ENCODE measurements at regions not wholly inside any gene's neighbourhood (a gene's known extent, or its start where the extent isn't known, plus 50 kb on each side); places are given as distances from the start of the nearest gene placed in this dataset.
"Not testable (repeated sequence)": the region's sequence is repeated elsewhere in the genome, so short reads cannot be mapped to it uniquely, and the experiment has no call there.

- ChIA-PET CTCF (no interaction called here), POLR2A (no interaction called here)
- DNase-seq (ENCODE audit: extremely low spot score): no peak
- TF ChIP-seq SP1 (IDR thresholded peaks at IDR 0.05) (no peak), FOXK2 (IDR thresholded peaks at IDR 0.05) (no peak), BHLHE40 (IDR thresholded peaks at IDR 0.05; ENCODE audit: borderline replicate concordance) (no peak), HDGF (IDR thresholded peaks at IDR 0.05; ENCODE audit: borderline replicate concordance) (no peak), SUZ12 (IDR thresholded peaks at IDR 0.05) (no peak), L3MBTL2 (conservative IDR thresholded peaks at IDR 0.05) (no peak), FOXA1 (IDR thresholded peaks at IDR 0.05) (no peak), PKNOX1 (IDR thresholded peaks at IDR 0.05) (no peak), ZNF384 (IDR thresholded peaks at IDR 0.05) (no peak), FOXM1 (IDR thresholded peaks at IDR 0.05; ENCODE audit: borderline replicate concordance) (no peak), NFRKB (IDR thresholded peaks at IDR 0.05) (no peak), ARNT (IDR thresholded peaks at IDR 0.05) (no peak), ELF4 (IDR thresholded peaks at IDR 0.05) (no peak), TARDBP (IDR thresholded peaks at IDR 0.05) (no peak), CTBP1 (IDR thresholded peaks at IDR 0.05; ENCODE audit: borderline replicate concordance) (no peak), LEF1 (IDR thresholded peaks at IDR 0.05; ENCODE audit: borderline replicate concordance) (no peak)
Measured at GRCh38 chr2:22134421-22134820, 1010.7 kb downstream of the TDRD15 start.

DNA sequence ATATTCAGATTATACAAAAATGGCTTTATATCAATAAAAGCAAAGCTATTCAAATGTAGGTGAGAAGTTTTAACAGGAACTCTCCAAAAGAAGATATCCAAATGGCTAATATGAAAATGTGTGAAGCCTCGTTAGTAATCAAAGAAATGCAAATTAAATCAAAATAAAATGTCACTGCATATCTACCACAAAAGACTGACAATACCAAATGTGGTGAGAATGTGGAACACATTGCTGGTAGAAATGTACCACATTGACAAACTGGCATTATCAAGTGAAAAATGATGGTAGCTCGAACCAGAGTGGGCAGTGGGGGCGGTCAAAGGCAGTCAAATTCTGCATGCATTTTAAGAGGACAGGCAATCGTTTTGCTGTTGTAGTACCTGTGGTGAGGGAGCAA, 1012.7 kb downstream of the TDRD15 start:
- POLR2A ChIA-PET: no interaction called here

GRCh38 chr2:22143840-22144239, 1020.1 kb downstream of the TDRD15 start:
- TF ChIP-seq PKNOX1 (IDR thresholded peaks at IDR 0.05) (no peak), ZNF384 (IDR thresholded peaks at IDR 0.05) (no peak), BHLHE40 (IDR thresholded peaks at IDR 0.05; ENCODE audit: borderline replicate concordance) (no peak)
- DNase-seq (ENCODE audit: extremely low spot score): no peak
- CTCF ChIA-PET: no interaction called here
- POLR2A ChIA-PET: no interaction called here

More for the DNA sequence above, 1012.7 kb downstream of the TDRD15 start:
- no peak for DNase-seq (ENCODE audit: extremely low spot score)
- TF ChIP-seq HDGF (IDR thresholded peaks at IDR 0.05; ENCODE audit: borderline replicate concordance) (no peak), FOXA1 (IDR thresholded peaks at IDR 0.05) (no peak), L3MBTL2 (conservative IDR thresholded peaks at IDR 0.05) (no peak), FOXM1 (IDR thresholded peaks at IDR 0.05; ENCODE audit: borderline replicate concordance) (no peak), TARDBP (IDR thresholded peaks at IDR 0.05) (no peak), SP1 (IDR thresholded peaks at IDR 0.05) (no peak), ZNF384 (IDR thresholded peaks at IDR 0.05) (no peak), FOXK2 (IDR thresholded peaks at IDR 0.05) (no peak), CTBP1 (IDR thresholded peaks at IDR 0.05; ENCODE audit: borderline replicate concordance) (no peak)
- CTCF ChIA-PET: no interaction called here

GRCh38 chr2:22153931-22154613, 1030.3 kb downstream of the TDRD15 start:
- POLR2A ChIA-PET: no interaction called here
- TF ChIP-seq ELF4 (IDR thresholded peaks at IDR 0.05) (no peak), ARNT (IDR thresholded peaks at IDR 0.05) (no peak), FOXA1 (IDR thresholded peaks at IDR 0.05) (no peak), LEF1 (IDR thresholded peaks at IDR 0.05; ENCODE audit: borderline replicate concordance) (no peak), SP1 (IDR thresholded peaks at IDR 0.05) (no peak), BHLHE40 (IDR thresholded peaks at IDR 0.05; ENCODE audit: borderline replicate concordance) (no peak), ZNF384 (IDR thresholded peaks at IDR 0.05) (no peak), SUZ12 (IDR thresholded peaks at IDR 0.05) (no peak), CTBP1 (IDR thresholded peaks at IDR 0.05; ENCODE audit: borderline replicate concordance) (no peak), NFRKB (IDR thresholded peaks at IDR 0.05) (no peak), PKNOX1 (IDR thresholded peaks at IDR 0.05) (no peak), TARDBP (IDR thresholded peaks at IDR 0.05) (no peak), L3MBTL2 (conservative IDR thresholded peaks at IDR 0.05) (no peak), HDGF (IDR thresholded peaks at IDR 0.05; ENCODE audit: borderline replicate concordance) (no peak), FOXK2 (IDR thresholded peaks at IDR 0.05) (no peak), FOXM1 (IDR thresholded peaks at IDR 0.05; ENCODE audit: borderline replicate concordance) (no peak)
- CTCF ChIA-PET: no interaction called here
- DNase-seq (ENCODE audit: extremely low spot score): no peak

DNA sequence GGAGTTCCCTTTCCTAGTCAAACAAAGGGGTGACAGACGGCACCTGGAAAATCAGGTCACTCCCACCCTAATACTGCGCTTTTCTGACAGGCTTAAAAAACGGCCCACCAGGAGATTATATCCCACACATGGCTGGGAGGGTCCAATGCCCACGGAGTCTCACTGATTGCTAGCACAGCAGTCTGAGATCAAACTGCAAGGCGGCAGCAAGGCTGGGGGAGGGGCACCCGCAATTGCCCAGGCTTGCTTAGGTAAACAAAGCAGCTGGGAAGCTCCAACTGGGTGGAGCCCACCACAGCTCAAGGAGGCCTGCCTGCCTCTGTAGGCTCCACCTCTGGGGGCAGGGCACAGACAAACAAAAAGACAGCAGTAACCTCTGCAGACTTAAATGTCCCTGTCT, 1032.9 kb downstream of the TDRD15 start:
- POLR2A ChIA-PET; DNase-seq (ENCODE audit: extremely low spot score): not testable (repeated sequence)

GRCh38 chr2:22167256-22167655, 1043.5 kb downstream of the TDRD15 start:
- ChIA-PET CTCF (no interaction called here), POLR2A (no interaction called here)
- TF ChIP-seq BHLHE40 (IDR thresholded peaks at IDR 0.05; ENCODE audit: borderline replicate concordance) (no peak), L3MBTL2 (conservative IDR thresholded peaks at IDR 0.05) (no peak), SP1 (IDR thresholded peaks at IDR 0.05) (no peak), ZNF384 (IDR thresholded peaks at IDR 0.05) (no peak), TARDBP (IDR thresholded peaks at IDR 0.05) (no peak), LEF1 (IDR thresholded peaks at IDR 0.05; ENCODE audit: borderline replicate concordance) (no peak), ELF4 (IDR thresholded peaks at IDR 0.05) (no peak), FOXA1 (IDR thresholded peaks at IDR 0.05) (no peak), FOXM1 (IDR thresholded peaks at IDR 0.05; ENCODE audit: borderline replicate concordance) (no peak), SUZ12 (IDR thresholded peaks at IDR 0.05) (no peak), CTBP1 (IDR thresholded peaks at IDR 0.05; ENCODE audit: borderline replicate concordance) (no peak)
- DNase-seq (ENCODE audit: extremely low spot score): no peak

More for the DNA sequence above, 1032.9 kb downstream of the TDRD15 start:
- CTCF ChIA-PET: not testable (repeated sequence)
